ENCODE measurements at regions not wholly inside any gene's neighbourhood (a gene's known extent, or its start where the extent isn't known, plus 50 kb on each side); places are given as distances from the start of the nearest gene placed in this dataset.
"Not testable (repeated sequence)": the region's sequence is repeated elsewhere in the genome, so short reads cannot be mapped to it uniquely, and the experiment has no call there.

DNA sequence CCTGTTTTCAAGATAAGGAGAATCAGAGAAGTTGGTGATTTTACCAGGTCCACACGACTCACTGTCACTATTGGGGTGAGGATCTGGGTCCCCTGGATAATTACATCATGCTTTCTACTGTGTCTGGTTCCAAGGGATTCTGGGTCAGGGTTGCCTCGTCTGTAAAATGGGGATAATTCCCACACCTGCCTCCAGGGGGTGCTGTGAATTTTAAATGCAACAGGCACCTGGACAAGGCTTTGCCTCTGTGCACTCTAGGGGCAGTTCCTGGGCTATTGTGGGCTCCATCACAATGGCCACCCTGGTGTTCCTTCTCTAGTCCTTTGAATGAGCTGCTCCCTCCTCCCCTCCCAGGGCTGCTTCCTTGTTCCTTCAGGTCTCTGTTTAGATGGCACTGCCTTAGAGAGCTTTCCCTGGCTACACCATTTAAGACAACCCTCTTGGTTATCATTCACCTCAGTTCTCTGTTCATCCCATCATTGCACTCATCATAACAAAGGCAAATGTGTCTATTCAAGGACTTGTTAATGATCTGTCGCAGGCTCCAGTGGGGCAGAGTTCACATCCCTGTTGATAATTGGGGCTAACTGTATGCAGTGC is 178.6 kb downstream of the MIAT start:
- H3K4me3 ChIP-seq (ENCODE audit: low read length) = no peak overlapping the region
- no peaks in the 10 kb centered on the region for H3K36me3 ChIP-seq (ENCODE audit: insufficient read depth, low read length)
- H3K27me3 ChIP-seq (ENCODE audit: control insufficient read depth, insufficient read depth, low read length) = peaks cover 28% of the 10 kb centered on the region
- H3K4me1 ChIP-seq (ENCODE audit: control insufficient read depth, insufficient read depth, low read length) = no peaks in the 10 kb centered on the region
- H3K4me2 ChIP-seq (ENCODE audit: low read length) = no peak overlapping the region
- H3K9me3 ChIP-seq (replicated peaks; ENCODE audit: low read length) = no peaks in the 10 kb centered on the region
- H3K9ac ChIP-seq (ENCODE audit: low read depth, low read length) = no peak overlapping the region

DNA sequence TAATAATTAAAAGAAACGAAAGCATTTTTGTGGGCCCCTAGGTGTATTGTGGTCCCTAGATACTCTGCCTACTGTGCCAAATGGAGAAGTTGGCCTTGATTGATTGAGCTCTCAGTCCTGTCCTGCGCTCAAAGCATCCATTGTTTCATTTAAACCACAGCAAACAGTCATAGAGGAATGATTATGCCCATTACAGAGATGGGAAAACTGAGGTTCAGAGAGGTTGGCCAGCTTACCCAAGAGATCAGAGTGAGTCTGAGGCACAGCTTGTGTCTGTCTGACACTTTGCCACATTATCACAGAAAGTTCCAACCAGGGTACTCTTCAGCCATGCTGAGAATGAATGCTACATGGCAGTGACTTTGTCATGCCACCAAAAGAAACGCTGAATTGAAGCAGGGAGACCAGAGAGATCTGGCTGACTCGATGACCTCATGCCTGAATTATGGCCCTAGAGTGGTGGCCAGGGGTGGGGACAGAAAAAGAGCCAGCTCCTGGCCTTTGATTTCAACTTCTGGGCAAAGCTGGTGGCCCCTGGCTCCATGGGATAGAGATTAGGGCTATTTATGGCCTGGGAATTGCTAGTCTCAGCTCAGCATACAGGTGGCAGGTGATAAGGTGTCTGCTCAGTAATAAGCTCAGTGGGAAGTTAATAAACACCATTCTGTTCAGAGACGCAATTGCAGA is 180.5 kb downstream of the MIAT start:
- H3K4me3 ChIP-seq (ENCODE audit: low read length) = no peak overlapping the region
- no peaks in the 10 kb centered on the region for H3K4me1 ChIP-seq (ENCODE audit: control insufficient read depth, insufficient read depth, low read length)
- peaks cover 27% of the 10 kb centered on the region for H3K27me3 ChIP-seq (ENCODE audit: control insufficient read depth, insufficient read depth, low read length)
- no peaks in the 10 kb centered on the region for H3K9me3 ChIP-seq (replicated peaks; ENCODE audit: low read length)
- no peak overlapping the region for H3K4me2 ChIP-seq (ENCODE audit: low read length)
- no peaks in the 10 kb centered on the region for H3K36me3 ChIP-seq (ENCODE audit: insufficient read depth, low read length)
- no peak overlapping the region for H3K9ac ChIP-seq (ENCODE audit: low read depth, low read length)

DNA sequence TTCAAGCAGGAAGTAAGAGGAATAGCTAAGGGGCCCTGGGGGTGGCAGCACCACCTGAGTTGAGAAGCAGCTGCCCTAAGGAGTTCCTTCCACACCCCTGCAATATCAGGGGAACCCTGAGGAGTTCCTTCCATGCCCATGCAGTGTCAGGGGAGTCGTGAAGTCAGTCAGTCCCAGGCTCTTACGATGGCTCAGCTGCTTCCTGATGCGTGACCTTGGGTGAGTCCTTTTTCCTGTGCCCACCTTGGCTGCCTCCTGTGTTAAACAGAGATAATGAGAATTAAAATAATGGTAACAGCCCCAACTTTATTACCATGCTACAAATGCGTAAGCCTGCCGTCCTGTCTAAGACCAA is 181.1 kb downstream of the MIAT start:
- peaks cover 29% of the 10 kb centered on the region for H3K27me3 ChIP-seq (ENCODE audit: control insufficient read depth, insufficient read depth, low read length)
- no peak overlapping the region for H3K9ac ChIP-seq (ENCODE audit: low read depth, low read length)
- H3K9me3 ChIP-seq (replicated peaks; ENCODE audit: low read length) = no peaks in the 10 kb centered on the region

DNA sequence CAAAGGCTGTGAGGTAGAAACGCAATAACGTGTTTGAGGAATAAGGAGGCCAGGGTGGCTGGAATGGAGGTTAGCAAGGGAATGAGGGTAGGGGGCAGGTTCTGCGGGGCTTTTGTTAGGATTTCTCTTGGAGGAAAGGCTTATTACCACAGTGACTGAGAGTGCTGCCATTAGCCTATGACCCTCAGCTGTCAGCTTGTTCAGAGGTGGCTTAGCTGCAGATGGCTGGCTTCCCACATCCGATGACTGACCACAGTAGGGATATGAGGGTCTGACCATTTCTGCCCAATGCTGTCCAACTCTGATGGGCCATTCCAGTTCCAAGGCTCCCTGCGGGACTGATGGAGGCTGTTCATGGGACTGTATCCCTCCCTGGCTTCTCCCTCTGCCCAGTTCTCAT is 181.8 kb downstream of the MIAT start:
- Histone ChIP-seq H3K4me1 (ENCODE audit: control insufficient read depth, insufficient read depth, low read length) (no peaks in the 10 kb centered on the region), H3K9me3 (replicated peaks; ENCODE audit: low read length) (no peaks in the 10 kb centered on the region), H3K9ac (ENCODE audit: low read depth, low read length) (no peak overlapping the region), H3K36me3 (ENCODE audit: insufficient read depth, low read length) (no peaks in the 10 kb centered on the region), H3K27me3 (ENCODE audit: control insufficient read depth, insufficient read depth, low read length) (peaks cover 29% of the 10 kb centered on the region), H3K4me3 (ENCODE audit: low read length) (no peak overlapping the region), H3K4me2 (ENCODE audit: low read length) (no peak overlapping the region)

More for the DNA sequence above, 181.1 kb downstream of the MIAT start:
- H3K36me3 ChIP-seq (ENCODE audit: insufficient read depth, low read length) = no peaks in the 10 kb centered on the region
- no peak overlapping the region for H3K4me3 ChIP-seq (ENCODE audit: low read length)
- no peak overlapping the region for H3K4me2 ChIP-seq (ENCODE audit: low read length)
- no peaks in the 10 kb centered on the region for H3K4me1 ChIP-seq (ENCODE audit: control insufficient read depth, insufficient read depth, low read length)

DNA sequence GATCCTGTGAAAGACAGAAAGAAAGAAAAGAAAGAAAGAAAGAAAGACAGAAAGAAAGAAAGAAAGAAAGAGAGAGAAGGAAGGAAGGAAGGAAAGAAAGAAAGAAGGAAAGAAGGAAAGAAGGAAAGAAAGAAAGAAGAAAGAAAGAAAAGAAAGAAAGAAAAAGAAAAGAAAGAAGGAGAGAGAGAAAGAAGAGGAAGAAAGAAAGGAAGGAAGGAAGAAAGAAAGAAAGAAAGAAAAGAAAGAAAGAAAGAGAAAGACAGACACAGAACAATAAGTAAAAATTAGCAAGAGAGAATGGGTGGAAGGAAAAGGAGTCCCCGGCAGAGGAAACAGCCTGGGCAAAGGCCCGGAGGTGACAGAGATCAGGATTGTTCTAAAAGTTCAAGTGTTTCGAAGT is 183.4 kb downstream of the MIAT start:
- not testable (repeated sequence) for H3K9me3 ChIP-seq (replicated peaks; ENCODE audit: low read length); H3K4me3 ChIP-seq (ENCODE audit: low read length); H3K36me3 ChIP-seq (ENCODE audit: insufficient read depth, low read length); H3K9ac ChIP-seq (ENCODE audit: low read depth, low read length); H3K4me1 ChIP-seq (ENCODE audit: control insufficient read depth, insufficient read depth, low read length); H3K4me2 ChIP-seq (ENCODE audit: low read length)
- H3K27me3 ChIP-seq (ENCODE audit: control insufficient read depth, insufficient read depth, low read length) = peaks cover 23% of the 10 kb centered on the region

DNA sequence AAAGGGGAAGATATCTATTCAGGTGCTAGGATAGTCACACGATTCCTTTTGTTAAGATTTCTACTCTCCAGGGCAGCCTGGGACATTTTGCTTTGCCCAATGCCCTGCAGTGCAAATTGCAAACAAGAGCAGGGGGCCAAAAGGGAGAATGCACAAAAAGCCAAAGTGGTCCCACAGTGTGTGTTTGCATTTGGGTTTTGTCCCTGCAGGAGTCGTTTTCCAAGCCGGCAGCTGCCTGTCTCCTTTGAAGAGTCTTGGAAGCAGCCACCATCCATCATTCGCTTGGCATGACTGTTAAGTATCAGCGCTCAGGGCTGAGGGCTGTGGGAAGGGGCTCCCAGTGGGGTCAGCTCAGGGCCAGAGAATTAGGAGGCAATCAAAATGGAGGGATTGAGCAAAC is 184.7 kb downstream of the MIAT start:
- Histone ChIP-seq H3K4me3 (ENCODE audit: low read length) (no peak overlapping the region), H3K4me1 (ENCODE audit: control insufficient read depth, insufficient read depth, low read length) (no peaks in the 10 kb centered on the region), H3K36me3 (ENCODE audit: insufficient read depth, low read length) (no peaks in the 10 kb centered on the region), H3K27me3 (ENCODE audit: control insufficient read depth, insufficient read depth, low read length) (peaks cover 23% of the 10 kb centered on the region), H3K4me2 (ENCODE audit: low read length) (no peak overlapping the region), H3K9ac (ENCODE audit: low read depth, low read length) (no peak overlapping the region), H3K9me3 (replicated peaks; ENCODE audit: low read length) (no peaks in the 10 kb centered on the region)

DNA sequence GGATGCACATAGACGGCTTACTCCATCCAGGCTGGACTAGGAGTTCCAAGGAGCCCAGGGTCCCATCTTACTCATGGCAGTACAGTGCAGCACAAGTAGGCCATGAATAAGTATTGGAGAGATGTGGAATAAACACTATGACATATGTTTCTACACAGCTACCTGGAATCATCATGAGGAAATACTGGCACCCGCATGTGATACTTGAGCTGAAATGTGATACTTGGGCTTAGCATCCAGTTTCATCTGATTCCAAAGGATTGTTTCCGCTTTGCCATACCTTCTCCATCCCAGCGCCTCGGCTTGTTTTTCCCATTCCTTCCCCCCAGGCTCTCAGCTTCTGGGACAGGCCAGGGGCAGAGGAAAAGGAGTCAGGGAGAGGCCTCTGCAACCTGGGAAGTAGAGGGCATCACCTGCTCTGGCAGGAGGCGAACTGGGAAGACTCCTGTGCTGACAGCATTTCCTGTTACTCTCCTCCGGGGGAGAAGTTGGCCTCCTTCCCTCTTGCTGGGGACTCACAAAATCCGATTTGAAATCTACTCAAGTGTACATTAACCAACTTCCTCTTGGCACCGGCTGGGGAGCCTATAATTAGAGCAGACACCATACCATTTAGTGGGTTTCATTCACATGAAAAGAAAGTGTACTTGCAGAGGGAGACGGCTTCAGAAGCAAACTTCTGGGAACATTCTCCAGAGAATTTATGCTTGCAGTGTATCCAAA is 187.8 kb downstream of the MIAT start:
- Histone ChIP-seq H3K4me1 (ENCODE audit: control insufficient read depth, insufficient read depth, low read length) (no peaks in the 10 kb centered on the region), H3K9me3 (replicated peaks; ENCODE audit: low read length) (no peaks in the 10 kb centered on the region), H3K4me3 (ENCODE audit: low read length) (no peak overlapping the region), H3K36me3 (ENCODE audit: insufficient read depth, low read length) (no peaks in the 10 kb centered on the region), H3K4me2 (ENCODE audit: low read length) (no peak overlapping the region), H3K9ac (ENCODE audit: low read depth, low read length) (no peak overlapping the region), H3K27me3 (ENCODE audit: control insufficient read depth, insufficient read depth, low read length) (peaks cover 14% of the 10 kb centered on the region)

DNA sequence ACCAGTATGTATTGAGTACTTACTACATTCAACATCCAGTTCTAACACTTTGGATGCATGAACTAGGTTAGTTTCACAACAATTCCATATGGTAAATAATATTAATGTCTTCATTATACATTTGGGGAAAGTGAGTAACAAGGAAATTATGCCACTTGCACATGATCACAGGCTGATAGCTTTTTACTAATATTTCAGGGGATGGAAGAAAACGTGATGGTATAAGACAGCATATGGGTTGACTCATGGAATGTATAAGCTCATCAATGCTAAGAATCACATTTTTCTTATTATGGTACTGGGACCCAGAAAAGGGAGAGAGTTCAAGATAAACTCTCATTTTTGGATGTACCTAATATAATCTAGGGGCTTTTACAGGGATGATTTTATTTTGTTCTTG is 188.7 kb downstream of the MIAT start:
- Histone ChIP-seq H3K4me3 (ENCODE audit: low read length) (no peak overlapping the region), H3K9me3 (replicated peaks; ENCODE audit: low read length) (no peaks in the 10 kb centered on the region), H3K9ac (ENCODE audit: low read depth, low read length) (no peak overlapping the region), H3K4me2 (ENCODE audit: low read length) (no peak overlapping the region), H3K4me1 (ENCODE audit: control insufficient read depth, insufficient read depth, low read length) (no peaks in the 10 kb centered on the region), H3K36me3 (ENCODE audit: insufficient read depth, low read length) (no peaks in the 10 kb centered on the region), H3K27me3 (ENCODE audit: control insufficient read depth, insufficient read depth, low read length) (peaks cover 16% of the 10 kb centered on the region)

DNA sequence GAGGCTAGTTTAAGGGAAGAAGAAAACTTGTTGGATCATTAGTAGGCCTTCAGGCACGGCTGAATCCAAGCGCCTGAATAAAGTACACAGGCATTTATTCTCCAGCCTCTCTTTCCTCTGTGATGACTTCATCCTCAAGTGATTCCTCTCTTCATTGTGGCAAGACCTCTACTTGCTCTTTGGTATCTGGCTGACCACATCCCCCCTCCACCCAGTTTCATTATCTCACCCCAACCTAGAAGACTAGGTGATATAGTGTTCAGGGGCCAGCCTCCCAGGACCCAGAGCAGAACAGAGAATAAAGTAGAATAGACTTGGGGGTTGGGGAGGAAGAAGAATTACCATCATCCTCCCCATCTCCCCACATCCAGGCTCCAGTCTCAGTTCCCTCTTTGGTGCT is 189.3 kb downstream of the MIAT start:
- H3K27me3 ChIP-seq (ENCODE audit: control insufficient read depth, insufficient read depth, low read length) = peaks cover 19% of the 10 kb centered on the region
- H3K4me3 ChIP-seq (ENCODE audit: low read length) = no peak overlapping the region
- H3K9ac ChIP-seq (ENCODE audit: low read depth, low read length) = no peak overlapping the region
- H3K4me2 ChIP-seq (ENCODE audit: low read length) = no peak overlapping the region
- no peaks in the 10 kb centered on the region for H3K9me3 ChIP-seq (replicated peaks; ENCODE audit: low read length)
- H3K4me1 ChIP-seq (ENCODE audit: control insufficient read depth, insufficient read depth, low read length) = no peaks in the 10 kb centered on the region
- no peaks in the 10 kb centered on the region for H3K36me3 ChIP-seq (ENCODE audit: insufficient read depth, low read length)

DNA sequence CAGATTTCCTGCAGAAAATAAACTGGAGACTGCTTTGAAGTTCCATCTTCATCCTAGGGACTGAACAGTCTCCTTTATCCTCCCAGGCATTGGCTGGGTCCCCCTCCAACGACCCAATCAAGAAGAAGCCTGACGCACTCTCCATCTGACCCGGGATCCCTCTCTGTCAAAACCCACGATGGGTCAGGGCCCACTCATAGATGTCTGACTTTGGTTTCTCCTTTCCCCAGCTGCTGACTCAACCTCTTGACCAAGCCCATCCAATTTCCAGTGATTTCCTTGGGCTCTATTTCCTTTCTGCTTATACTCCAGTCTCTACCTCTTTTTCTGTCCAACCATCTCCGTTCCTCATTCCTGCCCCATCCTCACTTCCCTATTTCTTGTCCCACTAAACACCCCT is 189.7 kb downstream of the MIAT start:
- H3K36me3 ChIP-seq (ENCODE audit: insufficient read depth, low read length) = no peaks in the 10 kb centered on the region
- H3K4me3 ChIP-seq (ENCODE audit: low read length) = no peak overlapping the region
- no peaks in the 10 kb centered on the region for H3K9me3 ChIP-seq (replicated peaks; ENCODE audit: low read length)
- no peak overlapping the region for H3K9ac ChIP-seq (ENCODE audit: low read depth, low read length)
- no peaks in the 10 kb centered on the region for H3K4me1 ChIP-seq (ENCODE audit: control insufficient read depth, insufficient read depth, low read length)
- peaks cover 19% of the 10 kb centered on the region for H3K27me3 ChIP-seq (ENCODE audit: control insufficient read depth, insufficient read depth, low read length)
- no peak overlapping the region for H3K4me2 ChIP-seq (ENCODE audit: low read length)

DNA sequence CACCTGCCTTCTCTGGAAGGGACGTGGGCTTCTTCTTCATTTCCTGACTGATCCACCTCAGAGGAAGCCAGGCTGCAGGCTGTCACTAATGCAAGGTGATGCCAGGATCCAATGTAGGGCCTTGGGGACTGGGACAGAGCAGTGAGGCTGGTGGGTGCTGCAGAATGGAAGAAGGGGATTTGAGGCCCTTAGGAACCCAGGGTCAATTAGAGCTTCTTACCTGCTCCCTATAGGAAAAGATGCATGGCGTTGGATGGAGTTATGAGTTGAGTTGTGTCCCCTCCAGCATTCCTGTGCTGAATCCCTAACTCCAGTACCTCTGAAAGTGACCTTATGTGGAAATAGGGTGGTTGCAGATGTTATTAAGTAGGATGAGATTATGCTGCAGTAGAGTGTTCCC is 190.4 kb downstream of the MIAT start:
- Histone ChIP-seq H3K4me2 (ENCODE audit: low read length) (no peak overlapping the region), H3K9me3 (replicated peaks; ENCODE audit: low read length) (no peaks in the 10 kb centered on the region), H3K4me3 (ENCODE audit: low read length) (no peak overlapping the region), H3K4me1 (ENCODE audit: control insufficient read depth, insufficient read depth, low read length) (no peaks in the 10 kb centered on the region), H3K27me3 (ENCODE audit: control insufficient read depth, insufficient read depth, low read length) (peaks cover 16% of the 10 kb centered on the region), H3K9ac (ENCODE audit: low read depth, low read length) (no peak overlapping the region), H3K36me3 (ENCODE audit: insufficient read depth, low read length) (no peaks in the 10 kb centered on the region)

Data from skeletal muscle satellite cell (primary cell).